Retina (tissue), 1 donor: ENCODE measurements at regions not wholly inside any gene's neighbourhood (a gene's known extent, or its start where the extent isn't known, plus 50 kb on each side); places are given as distances from the start of the nearest gene placed in this dataset.
A peak's percentile ranks its signal among the peaks of the same experiment; 100 is the strongest.
"Not testable (repeated sequence)": the region's sequence is repeated elsewhere in the genome, so short reads cannot be mapped to it uniquely, and the experiment has no call there.

Experiments used
- DNase-seq: peaks from one replicate; pipeline ENCODE4 v3.0.0-alpha.2; 2016

- DNase-seq: peak; percentile 20
Measured at GRCh38 chr11:13782390-13783075, 114.1 kb downstream of the FAR1 start.

- no peak for DNase-seq
Measured at GRCh38 chr11:13784441-13784840, 116.0 kb downstream of the FAR1 start.

- DNase-seq: no peak
Measured at GRCh38 chr11:13784855-13785254, 116.4 kb downstream of the FAR1 start.

GRCh38 chr11:13786688-13787087 is 118.2 kb downstream of the FAR1 start:
- no peak for DNase-seq

DNA sequence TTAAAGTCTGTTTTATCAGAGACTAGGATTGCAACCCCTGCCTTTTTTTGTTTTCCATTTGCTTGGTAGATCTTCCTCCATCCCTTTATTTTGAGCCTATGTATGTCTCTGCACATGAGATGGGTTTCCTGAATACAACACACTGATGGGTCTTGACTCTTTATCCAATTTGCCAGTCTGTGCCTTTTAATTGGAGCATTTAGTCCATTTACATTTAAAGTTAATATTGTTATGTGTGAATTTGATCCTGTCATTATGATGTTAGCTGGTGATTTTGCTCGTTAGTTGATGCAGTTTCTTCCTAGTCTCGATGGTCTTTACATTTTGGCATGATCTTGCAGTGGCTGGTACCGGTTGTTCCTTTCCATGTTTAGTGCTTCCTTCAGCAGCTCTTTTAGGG is 129.1 kb downstream of the FAR1 start:
- DNase-seq: not testable (repeated sequence)

DNA sequence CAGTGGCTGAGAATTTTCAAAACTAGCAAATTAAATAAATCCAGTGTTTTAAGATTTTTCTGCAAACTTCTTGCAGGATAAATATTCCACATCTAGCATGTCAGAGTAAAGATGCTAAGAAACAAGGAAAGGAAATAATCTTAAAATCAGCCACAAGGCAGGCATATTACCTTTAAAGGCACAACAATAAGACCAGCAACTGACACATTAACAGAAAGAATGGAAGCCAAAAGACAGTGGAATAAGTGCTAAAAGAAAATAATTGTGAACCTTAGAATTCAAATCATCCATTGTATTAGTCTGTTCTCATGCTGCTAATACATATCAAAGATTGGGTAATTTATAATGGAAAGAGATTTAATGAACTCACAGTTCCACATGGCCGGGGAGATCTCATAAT is 132.4 kb downstream of the FAR1 start:
- no peak for DNase-seq

- DNase-seq: no peak
Measured at GRCh38 chr11:13818325-13818724, 144.2 kb upstream of the SPON1 start.

DNA sequence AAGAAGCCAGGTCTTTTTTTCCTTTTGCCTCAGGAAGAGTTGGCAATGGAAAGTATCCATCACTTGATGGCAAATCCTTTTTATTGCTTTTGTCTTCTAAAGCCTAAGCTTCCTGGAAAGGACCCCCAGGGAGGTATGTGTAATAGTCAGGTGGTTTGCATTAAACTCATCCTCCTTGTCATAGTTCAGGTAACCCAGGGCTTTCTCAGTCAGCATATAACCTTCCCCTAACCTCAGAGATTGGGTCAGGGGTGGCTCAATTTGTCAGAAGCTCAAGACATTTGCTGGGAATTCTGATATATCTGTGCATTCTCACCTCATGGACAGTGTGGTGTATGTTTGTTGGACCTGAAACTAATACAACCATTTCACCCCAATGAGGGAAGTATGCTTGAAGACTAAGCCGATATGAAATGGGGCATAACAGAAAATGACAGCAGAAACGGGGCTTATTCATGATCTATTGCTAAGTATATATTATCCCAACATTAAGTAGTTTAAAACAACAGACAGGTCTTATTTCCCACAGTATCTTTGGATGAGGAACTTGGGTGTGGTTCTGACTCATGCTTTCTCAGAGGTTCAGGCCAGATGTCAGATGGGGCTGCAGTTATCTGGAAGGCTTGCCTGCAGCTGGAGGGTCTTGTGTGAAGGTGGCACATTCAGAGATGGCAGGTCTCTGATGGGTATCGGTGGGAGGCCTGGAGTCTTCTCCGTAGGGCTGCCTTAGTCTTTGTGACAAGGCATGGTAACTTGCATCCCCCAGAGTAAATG is 135.8 kb upstream of the SPON1 start:
- no peak for DNase-seq

DNA sequence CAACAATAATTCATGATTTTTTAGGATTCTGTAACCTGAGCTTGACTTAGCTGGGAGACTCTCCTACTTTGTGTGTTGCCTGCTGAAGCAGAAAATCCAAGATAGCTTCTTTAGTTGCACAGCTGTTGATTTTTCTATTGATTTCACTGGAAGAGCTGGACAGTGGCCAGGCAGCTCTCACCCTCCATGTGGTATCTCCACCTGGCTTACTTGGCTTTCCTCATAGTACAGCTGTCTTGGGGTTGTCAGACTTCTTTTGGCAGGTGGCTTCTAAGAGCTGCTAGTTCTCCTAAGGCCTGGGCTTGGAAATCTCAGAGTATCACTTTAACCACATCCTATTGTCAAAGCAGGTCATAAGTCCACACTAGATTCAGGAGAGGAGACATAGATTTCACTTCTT is 130.8 kb upstream of the SPON1 start:
- DNase-seq: no peak

DNA sequence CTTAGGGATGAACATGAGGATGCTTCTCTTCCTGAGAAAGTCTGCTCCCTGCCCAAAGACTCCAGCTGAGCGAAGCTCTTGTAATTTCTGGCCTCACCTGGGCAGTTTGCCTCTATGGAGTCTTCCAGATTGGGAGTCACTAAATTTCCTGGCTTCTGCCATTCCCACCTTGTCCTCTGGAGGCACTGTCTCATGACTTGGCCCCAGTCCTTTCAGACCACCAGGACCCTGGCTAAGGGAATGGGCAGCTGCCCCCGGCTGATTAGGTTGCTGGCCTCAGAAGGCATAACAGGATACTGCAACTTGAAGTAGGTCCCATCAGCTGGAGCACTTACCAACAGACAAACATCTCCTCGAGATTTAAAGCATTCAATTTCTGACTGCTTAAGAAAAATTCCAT is 128.1 kb upstream of the SPON1 start:
- DNase-seq: no peak

DNA sequence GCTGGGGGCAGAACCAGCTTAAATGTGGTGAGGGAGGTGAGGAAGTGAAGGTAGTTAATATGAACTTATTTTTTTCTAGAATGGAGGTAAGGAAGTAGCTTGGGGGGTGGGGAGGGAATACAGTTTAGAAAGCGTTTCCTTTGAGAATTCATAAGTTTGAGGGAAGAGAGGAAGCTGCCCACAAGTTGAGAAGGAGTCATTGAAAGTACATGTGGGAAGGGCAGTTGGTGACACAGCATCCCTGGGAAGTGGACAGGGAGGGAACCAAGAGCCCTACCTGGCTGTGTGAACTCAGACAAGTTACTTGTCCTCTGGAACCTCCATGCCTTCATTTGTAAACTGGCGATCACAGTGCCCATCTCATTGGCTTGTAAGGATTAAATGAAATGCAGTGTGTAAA is 125.9 kb upstream of the SPON1 start:
- no peak for DNase-seq

- no peak for DNase-seq
Measured at GRCh38 chr11:13837286-13837685, 125.2 kb upstream of the SPON1 start.

DNA sequence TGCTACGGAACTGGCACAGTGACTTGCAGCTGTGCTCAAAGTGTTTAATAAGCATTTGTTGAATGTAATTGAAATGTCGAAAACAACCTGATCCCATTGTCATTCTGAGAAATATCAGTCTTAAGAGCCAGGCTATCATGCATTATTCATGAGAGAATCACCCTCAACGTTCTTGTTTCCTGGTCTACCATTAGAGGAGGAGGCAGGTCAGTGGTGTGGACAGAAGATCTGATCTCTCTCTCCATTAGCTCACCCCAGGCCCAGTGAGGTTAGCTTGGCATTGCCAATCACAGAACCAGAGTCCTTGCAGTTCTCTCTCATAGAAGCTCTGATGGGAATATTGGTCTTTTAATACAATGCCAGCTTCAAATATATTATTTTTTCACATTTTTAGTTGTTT is 121.1 kb upstream of the SPON1 start:
- DNase-seq: no peak

GRCh38 chr11:13848031-13848430 is 114.5 kb upstream of the SPON1 start:
- DNase-seq: no peak

DNA sequence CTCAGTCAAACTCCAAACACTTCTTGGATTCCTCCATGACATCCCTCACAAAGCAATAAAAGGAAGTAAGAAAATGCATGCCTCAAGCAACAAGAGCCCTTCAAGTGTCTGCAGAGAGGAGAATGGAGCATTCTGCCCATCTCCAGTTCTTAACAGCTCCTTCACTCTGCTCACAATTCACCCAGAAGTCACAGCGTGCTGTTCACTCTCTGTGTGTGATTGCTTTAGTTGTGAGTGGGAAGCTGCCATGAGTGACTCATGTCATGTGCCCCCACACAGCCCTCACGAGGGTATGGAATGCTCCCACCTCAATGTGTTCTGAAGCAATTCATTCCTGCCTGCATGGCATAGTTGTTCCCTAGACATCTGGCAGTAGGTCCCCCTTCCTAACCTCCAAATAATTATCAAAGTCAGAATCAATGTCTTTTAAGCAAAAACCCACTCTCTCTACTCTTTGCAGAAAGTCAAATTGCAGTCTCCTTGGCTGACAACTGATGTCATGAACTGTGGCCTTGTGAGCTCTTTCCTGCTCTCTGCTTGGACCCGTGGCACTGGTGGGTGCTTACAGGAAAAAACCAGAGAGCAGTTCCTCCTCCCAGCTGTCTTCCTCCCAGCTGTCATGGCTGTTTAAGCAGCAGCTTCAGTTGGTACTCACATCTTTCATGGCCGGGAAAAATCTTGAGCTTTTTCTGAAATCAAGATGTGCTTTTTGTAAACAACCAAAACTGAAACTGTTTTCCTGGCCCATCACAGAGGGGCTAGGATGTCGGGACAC is 112.1 kb upstream of the SPON1 start:
- no peak for DNase-seq

GRCh38 chr11:13851691-13852090 is 110.8 kb upstream of the SPON1 start:
- DNase-seq: no peak

DNA sequence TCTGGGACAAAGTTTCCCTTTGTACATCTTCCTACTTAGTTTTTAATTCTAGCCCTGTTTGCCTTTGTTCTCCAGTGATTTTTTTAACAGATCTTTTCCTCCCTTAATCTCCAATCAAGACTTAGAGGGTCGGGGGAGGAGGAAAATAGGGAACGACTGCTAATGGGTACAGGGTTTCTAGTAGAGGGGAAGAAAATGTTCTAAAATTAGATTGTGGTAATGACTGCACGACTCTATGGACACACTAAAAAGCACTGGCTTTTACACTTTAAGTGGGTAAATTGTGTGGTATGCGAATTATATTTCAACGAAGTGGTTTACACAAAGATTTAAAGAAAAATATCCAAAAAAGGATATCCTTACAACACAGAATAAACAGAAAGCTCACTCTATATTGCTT is 110.0 kb upstream of the SPON1 start:
- no peak for DNase-seq

GRCh38 chr11:13857828-13858227 is 104.7 kb upstream of the SPON1 start:
- DNase-seq: no peak

DNA sequence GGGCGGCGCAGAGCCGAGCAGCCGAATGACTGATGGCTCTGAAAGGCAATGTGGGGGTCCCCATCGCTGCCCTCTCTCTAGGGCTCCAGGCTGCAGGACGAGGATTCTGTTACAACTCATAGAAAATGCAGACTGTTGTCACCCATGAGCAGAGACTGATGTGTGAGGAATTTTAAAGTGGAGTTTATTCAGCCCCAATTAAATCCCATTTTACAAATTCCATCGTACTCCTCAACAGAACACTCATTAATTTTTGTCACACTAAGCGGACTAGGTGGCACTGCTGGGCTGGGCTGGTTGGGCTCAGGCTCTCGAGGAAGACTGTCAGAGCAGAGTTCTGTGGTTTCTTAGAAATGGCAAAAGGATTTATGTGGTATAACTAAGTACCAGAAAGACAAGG is 102.6 kb upstream of the SPON1 start:
- DNase-seq: no peak

DNA sequence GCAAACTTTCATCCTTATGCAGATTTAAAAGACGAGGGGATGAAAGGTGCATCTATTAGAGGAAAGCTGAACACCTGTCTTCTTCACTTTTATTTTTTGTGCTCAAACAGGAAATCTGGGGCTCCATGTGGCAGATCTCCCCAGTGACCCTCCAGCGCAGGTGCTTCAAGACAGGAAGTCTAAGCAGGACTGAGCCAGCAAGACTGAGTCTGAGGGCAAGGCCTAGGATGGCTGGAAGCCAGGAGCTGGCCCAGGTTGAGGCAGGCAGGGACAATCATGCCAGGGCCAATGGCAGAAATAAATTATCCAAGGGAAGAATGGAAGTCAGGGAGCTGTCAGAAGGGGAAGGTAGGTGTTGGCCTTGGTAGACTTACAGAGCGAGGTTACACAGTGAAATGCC is 101.1 kb upstream of the SPON1 start:
- DNase-seq: no peak

DNA sequence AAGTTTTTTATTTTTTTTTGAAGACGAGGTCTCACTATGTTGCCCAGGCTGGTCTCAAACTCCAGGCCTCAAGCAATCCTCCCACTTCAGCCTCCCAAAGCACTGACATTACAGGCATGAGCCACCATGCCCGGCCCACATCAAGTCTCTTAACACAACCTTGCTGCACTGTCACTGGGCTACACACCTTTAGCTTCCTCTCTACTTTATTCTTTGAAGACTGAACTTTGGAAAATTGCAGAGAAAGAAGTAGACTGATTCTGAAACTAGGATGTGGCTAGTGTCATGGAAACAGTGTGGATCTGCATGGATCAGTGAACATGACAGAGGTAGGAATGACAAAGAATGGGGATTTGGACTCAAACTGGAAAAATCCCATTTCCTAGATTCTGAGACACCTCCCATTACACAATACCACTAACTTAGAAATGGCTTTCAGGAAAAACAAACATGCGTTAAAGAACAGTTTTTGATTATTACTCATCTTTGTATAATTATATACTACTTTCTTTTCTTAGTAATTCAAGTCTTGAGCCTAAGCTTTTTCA is 99.6 kb upstream of the SPON1 start:
- DNase-seq: no peak

DNA sequence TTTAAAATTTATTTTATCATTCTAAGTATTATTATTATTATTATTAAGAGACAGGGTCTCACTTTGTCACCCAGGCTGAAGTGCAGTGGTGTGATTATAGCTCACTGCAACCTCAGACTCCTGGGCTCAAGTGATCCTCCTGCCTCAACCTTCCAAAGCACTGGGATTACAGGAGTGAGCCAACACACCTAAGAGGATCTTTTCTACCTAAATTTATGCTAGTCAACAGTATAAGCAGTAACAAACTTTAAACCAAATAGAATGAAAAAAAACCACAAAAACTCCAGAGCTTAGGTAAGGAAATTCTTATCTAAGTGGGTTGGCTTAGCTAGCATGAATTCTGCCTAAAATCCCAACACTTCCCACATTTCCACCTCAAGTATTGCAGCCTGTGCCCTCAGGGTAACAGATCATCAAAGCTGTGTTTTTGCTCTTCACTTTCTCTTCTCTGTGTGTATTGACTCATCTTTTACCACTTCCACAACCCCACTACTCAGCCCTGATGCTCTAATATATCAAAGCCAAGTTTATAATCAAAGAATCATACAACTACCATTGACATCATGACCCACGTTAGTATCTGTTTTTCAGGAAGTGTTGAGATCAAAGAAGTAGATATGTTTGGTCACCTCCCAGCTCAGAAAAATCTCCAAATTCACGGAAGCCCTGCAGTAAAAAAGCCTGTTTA is 93.7 kb upstream of the SPON1 start:
- DNase-seq: no peak

- DNase-seq: no peak
Measured at GRCh38 chr11:13869398-13869886, 93.1 kb upstream of the SPON1 start.
